Uterus (tissue), 2 donors: ENCODE measurements at regions not wholly inside any gene's neighbourhood (a gene's known extent, or its start where the extent isn't known, plus 50 kb on each side); places are given as distances from the start of the nearest gene placed in this dataset.
"Not testable (repeated sequence)": the region's sequence is repeated elsewhere in the genome, so short reads cannot be mapped to it uniquely, and the experiment has no call there.

Experiments
- POLR2A ChIP-seq, 2 donors: fragments of 450-650 bp; IDR thresholded peaks; one replicate each; pipeline ENCODE4 v1.6.1; 2016; ENCODE audit warnings: antibody characterized with exemption in 2 of 2, mild to moderate bottlenecking in 1 of 2, moderate library complexity in 1 of 2
- TF ChIP-seq, protein P1 (sequence below), 4 experiments: fragments of 200-600 bp in 2 of 4; fragments of 450-650 bp in 2 of 4; sonication (generic) in 2 of 4; IDR thresholded peaks; one replicate each; pipeline ENCODE4 v1.5.1; 2016 to 2019; ENCODE audit warnings: antibody characterized with exemption in 4 of 4, mild to moderate bottlenecking in 2 of 4, moderate library complexity in 1 of 4

GRCh38 chr13:22965858-22966239 is 214.9 kb upstream of the SGCG start:
- TF ChIP-seq, protein P1, sequence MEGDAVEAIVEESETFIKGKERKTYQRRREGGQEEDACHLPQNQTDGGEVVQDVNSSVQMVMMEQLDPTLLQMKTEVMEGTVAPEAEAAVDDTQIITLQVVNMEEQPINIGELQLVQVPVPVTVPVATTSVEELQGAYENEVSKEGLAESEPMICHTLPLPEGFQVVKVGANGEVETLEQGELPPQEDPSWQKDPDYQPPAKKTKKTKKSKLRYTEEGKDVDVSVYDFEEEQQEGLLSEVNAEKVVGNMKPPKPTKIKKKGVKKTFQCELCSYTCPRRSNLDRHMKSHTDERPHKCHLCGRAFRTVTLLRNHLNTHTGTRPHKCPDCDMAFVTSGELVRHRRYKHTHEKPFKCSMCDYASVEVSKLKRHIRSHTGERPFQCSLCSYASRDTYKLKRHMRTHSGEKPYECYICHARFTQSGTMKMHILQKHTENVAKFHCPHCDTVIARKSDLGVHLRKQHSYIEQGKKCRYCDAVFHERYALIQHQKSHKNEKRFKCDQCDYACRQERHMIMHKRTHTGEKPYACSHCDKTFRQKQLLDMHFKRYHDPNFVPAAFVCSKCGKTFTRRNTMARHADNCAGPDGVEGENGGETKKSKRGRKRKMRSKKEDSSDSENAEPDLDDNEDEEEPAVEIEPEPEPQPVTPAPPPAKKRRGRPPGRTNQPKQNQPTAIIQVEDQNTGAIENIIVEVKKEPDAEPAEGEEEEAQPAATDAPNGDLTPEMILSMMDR (IDR thresholded peaks at IDR 0.05): not testable (repeated sequence)
- not testable (repeated sequence) for TF ChIP-seq POLR2A (IDR thresholded peaks at IDR 0.05)
